RKO (cell line): ENCODE measurements at regions not wholly inside any gene's neighbourhood (a gene's known extent, or its start where the extent isn't known, plus 50 kb on each side); places are given as distances from the start of the nearest gene placed in this dataset.
"Not testable (repeated sequence)": the region's sequence is repeated elsewhere in the genome, so short reads cannot be mapped to it uniquely, and the experiment has no call there.

ENCODE experiments used
- DNase-seq: peaks from one replicate; pipeline ENCODE4 v3.0.0-alpha.2; 2016; ENCODE audit warnings: low spot score

DNA sequence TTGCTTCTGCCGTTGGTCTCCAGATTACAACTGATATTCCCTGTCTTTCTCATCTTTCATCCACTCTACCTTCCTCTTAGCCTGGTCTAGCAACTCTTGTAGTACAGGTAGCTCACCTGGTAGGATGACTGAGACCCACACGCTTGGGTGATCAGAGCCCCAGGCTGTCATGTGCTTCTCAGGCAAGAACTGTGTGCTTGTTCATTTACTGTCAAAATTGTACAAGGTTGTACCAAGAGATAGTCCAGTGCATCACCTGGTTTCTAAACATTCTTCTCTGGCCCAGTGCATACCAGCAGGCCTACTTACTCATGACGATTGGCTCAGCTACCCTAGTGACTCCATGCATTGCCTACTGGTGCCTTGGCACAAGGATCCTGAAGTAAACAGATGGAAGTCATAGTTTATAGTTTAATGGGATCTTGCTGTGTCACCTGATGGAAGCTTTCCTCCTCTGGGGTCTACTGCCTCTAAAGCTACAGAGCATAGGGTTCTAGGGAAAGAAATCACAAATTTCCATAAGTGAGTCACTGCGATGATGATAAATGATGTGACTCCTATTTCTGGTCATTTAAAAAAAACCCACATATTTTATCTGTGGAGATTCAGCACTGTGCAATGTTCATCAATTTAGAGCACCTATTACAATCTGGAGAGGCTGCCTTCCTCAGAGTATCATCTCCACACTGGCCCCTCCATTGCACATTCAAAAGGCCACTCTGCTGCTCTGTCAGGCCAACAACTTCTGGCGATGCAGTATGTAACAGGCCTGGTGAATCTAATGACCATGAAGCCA, 481.8 kb upstream of the MEIS1 start:
- DNase-seq: no peak

DNA sequence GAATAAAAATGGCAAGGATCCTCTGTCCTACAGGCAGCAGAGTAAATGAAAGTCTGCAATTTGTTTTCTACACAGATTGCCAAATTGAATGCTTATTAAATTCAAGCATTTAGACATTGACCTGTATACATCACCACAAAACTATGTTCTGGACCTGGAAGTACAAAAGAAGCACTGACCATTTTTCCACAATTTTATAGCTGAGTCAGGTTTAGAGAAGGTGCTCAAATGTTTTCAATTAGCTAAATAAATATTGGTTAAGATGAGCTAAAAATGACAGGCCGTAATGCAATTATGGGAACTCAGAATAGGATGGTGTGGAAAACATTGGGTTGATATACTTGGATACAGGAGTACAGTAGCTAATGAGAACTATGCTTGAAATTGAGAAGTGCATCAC, 490.7 kb upstream of the MEIS1 start:
- DNase-seq: no peak

GRCh38 chr2:65943099-65943786, 491.7 kb upstream of the MEIS1 start:
- DNase-seq: no peak

GRCh38 chr2:65940856-65941255, 494.1 kb upstream of the MEIS1 start:
- DNase-seq: no peak

GRCh38 chr2:65939687-65940086, 495.2 kb upstream of the MEIS1 start:
- no peak for DNase-seq

- no peak for DNase-seq
Measured at GRCh38 chr2:65937379-65938160, 497.4 kb upstream of the MEIS1 start.

DNA sequence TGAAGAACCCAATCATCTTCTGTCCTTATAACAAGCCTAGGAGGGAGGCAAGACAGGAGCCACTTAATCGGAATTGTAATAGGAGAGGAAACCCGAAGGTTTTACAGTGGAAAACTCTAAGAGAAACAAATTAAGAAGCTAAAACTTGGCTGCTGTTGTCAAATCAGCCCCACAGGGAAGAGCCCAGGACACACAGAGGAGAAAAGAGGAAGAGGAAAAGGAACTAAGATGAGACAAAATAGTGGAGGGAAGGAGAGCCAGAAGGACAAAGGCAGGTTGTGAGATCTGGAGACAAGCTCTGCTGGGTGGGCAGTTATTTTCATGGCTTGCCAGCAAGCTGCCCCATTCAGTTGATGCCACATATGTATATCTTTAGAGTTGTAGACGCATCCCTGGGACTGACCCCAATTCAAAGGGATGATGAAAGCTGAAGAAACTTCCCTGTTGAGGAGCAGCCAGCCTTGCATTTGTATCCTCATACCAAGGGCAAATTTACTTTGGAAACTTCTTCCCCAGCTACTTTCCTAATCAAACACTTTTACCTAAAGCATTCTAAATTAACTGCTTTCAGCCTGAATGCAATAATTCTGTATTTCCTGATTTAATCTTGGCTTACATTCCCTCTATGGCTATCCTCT, 499.8 kb upstream of the MEIS1 start:
- DNase-seq: no peak

DNA sequence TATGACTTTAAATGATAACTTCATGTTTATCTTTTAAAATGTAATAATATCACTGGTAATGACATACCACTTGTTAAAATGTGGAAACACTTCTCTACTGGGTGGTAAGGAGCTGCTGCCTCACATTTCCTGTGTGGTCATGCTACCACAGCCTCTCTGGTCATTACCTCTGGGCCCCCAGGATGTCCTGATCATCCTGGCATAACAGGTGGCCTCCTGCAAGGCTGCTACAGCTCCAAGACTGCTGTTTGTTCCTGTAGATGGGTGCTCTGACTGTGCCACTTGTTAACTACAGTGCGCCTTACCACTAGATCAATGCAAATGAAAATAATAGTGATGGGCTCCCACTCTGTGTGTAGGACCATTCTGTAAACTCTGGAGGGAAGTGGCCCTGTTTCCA, 500.2 kb upstream of the SPRED2 start:
- DNase-seq: no peak

DNA sequence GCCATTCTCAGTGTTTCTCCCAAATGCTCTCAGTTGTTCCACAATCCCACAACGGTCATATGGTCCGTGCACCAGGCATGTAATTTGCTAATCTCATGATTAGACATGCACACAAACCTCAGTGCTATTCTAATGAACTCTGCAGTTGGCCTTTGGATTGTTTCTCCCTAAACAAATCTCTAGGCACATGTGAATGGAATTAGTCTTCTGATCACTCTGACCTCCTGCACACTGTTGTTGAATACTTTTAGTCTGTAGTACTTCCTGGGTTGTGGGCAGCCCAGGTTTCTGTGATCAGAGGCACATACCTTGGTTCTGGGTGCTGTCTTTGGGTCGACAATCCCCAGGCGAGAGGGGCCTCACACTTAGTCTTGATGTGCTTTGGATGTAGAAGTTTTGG, 498.7 kb upstream of the SPRED2 start:
- DNase-seq: no peak

DNA sequence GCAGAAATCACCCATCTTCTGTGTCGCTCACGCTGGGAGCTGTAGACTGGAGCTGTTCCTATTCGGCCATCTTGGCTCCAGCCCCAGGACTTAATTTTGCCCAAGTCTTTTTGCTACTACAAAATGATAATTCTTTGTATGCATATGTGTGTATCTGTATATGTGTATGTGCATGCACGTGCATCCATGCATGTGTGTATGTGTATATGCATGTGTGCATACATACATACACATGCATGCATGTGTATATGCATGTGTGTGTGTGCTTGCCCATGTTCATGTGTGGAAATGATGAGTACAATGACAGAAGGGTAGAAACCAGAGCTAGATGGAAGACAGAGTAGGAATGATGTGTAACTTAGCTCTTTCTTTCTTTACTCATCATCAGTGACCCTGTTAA, 497.9 kb upstream of the SPRED2 start:
- DNase-seq: no peak

GRCh38 chr2:65929664-65930063, 497.3 kb upstream of the SPRED2 start:
- not testable (repeated sequence) for DNase-seq

GRCh38 chr2:65922794-65923193, 490.4 kb upstream of the SPRED2 start:
- DNase-seq: no peak

DNA sequence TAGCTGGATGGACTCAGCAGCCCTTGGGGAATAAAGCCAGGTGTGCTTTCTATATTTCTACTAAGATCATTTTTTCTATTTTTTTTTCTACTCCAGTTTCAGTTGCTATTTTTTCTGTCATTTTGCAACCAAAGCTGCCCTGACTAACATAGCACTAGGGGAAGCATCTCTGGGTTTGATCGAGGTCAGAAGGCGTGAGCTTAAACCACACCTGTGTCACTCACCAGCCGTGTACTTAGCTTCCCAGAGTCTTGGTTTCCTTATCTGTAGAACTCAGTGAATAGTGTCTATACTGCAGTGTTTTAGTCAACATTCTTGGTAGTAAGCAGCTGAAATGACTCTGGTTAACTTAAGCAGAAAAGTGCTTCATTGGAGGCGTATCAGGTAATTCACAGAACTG, 489.6 kb upstream of the SPRED2 start:
- no peak for DNase-seq

- DNase-seq: no peak
Measured at GRCh38 chr2:65921116-65921515, 488.7 kb upstream of the SPRED2 start.

DNA sequence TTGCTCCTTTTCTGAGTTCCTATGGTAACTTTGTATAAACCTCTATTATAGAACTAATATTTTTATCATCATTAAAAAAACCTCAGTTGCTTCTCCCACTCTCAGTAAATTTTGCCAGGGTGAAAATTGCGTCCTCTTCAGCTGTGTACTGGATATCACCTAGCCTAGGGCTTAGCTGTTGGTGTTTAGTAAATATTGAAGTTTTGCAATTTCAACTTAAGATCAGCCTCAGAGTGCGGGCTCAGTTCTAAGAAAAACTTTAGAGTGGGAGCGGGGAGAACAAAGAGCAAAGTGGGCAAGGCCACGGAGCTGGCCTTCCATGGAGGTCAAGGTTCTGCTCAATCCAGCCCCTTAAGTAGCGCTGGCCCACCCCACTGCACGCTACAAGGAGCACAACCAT, 488.3 kb upstream of the SPRED2 start:
- DNase-seq: no peak

GRCh38 chr2:65919550-65920188, 487.3 kb upstream of the SPRED2 start:
- DNase-seq: no peak

DNA sequence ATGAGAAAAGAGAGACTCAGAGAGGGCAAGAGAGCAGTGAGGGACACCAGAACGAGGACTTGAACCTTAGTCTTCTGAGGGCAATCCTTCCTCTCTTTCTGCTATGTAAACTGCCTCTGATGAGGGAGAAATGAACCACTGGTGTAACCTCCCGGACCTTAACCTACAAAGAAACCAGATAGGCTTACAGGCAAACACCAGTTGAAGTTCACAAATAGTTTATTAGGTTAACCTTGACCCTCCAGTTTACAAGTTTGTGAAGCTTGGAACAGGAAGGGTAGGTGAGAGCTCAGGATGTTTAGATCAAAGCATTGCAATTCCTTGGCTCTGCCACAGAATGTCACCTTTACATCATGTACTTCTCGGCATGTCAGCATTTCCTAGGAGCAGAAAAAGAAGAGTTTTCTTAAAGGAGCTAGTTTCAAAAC, 486.4 kb upstream of the SPRED2 start:
- DNase-seq: no peak

DNA sequence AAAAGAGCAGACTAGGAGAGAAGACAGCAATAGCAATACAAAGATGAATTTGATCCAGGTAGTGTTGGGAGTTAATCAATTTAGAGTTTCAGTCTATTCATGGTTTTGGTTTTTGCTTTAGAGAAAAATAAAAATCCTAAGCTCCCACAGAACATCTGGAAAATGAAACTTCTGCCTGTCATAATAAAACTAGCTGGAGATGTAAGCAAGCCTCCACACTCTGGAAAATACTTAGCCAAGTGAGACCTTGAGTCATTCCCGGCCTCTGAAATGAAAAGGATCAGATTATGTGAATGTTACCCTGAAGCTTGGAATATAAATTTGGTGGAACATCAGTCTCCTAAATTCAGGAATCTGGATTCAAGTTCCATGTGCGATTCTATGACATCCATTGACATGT, 485.6 kb upstream of the SPRED2 start:
- no peak for DNase-seq

GRCh38 chr2:65916785-65917295, 484.4 kb upstream of the SPRED2 start:
- DNase-seq: no peak

DNA sequence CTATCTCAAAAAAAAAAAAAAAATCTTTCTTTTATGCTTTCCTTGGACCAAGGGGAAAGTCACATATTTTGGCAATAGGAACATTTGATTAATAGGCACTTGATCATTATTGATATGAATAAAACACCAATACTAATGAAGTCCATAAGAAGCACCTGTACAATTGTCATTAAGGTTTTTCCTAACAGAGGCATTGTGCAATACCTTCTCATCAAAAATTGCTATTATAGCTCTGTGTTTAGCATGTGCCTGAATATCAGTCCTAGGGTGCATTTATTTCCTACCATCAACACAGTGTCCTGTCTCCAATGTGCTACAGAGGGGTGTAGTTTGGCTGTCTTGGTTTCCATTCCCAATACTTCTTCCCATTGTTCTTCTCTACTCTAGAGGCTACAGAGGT, 483.8 kb upstream of the SPRED2 start:
- no peak for DNase-seq

- no peak for DNase-seq
Measured at GRCh38 chr2:65915273-65915672, 482.9 kb upstream of the SPRED2 start.
